ENCODE measurements at regions not wholly inside any gene's neighbourhood (a gene's known extent, or its start where the extent isn't known, plus 50 kb on each side); places are given as distances from the start of the nearest gene placed in this dataset.
"Not testable (repeated sequence)": the region's sequence is repeated elsewhere in the genome, so short reads cannot be mapped to it uniquely, and the experiment has no call there.

GRCh38 chr16:52386694-52387093 lies 160.2 kb downstream of the TOX3 start:
- DNase-seq: no peak

- DNase-seq: no peak
Observed at GRCh38 chr16:52384378-52384777, 162.6 kb downstream of the TOX3 start.

- no peak for DNase-seq
Observed at GRCh38 chr16:52383640-52384292, 163.2 kb downstream of the TOX3 start.

- no peak for DNase-seq
Observed at GRCh38 chr16:52383119-52383518, 163.8 kb downstream of the TOX3 start.

- DNase-seq: no peak
Observed at GRCh38 chr16:52379551-52379950, 167.4 kb downstream of the TOX3 start.

GRCh38 chr16:52376676-52377280 lies 170.2 kb downstream of the TOX3 start:
- DNase-seq: no peak

GRCh38 chr16:52372313-52372712 lies 174.6 kb downstream of the TOX3 start:
- no peak for DNase-seq

GRCh38 chr16:52368859-52369258 lies 178.1 kb downstream of the TOX3 start:
- no peak for DNase-seq

- no peak for DNase-seq
Observed at GRCh38 chr16:52367821-52368220, 179.1 kb downstream of the TOX3 start.

GRCh38 chr16:52366983-52367382 lies 180.0 kb downstream of the TOX3 start:
- no peak for DNase-seq

- DNase-seq: no peak
Observed at GRCh38 chr16:52364500-52364899, 182.4 kb downstream of the TOX3 start.

GRCh38 chr16:52363082-52363481 lies 183.9 kb downstream of the TOX3 start:
- no peak for DNase-seq

GRCh38 chr16:52357711-52358110 lies 189.2 kb downstream of the TOX3 start:
- no peak for DNase-seq

- no peak for DNase-seq
Observed at GRCh38 chr16:52353249-52353648, 193.7 kb downstream of the TOX3 start.

- no peak for DNase-seq
Observed at GRCh38 chr16:52351451-52351850, 195.5 kb downstream of the TOX3 start.

GRCh38 chr16:52350031-52350642 lies 196.8 kb downstream of the TOX3 start:
- DNase-seq: no peak

GRCh38 chr16:52346709-52347108 lies 200.2 kb downstream of the TOX3 start:
- DNase-seq: no peak

- DNase-seq: not testable (repeated sequence)
Observed at GRCh38 chr16:52333673-52334072, 213.3 kb downstream of the TOX3 start.

GRCh38 chr16:52320930-52321439 lies 226.0 kb downstream of the TOX3 start:
- no peak for DNase-seq

GRCh38 chr16:52318302-52319009 lies 228.5 kb downstream of the TOX3 start:
- DNase-seq: no peak

- DNase-seq: no peak
Observed at GRCh38 chr16:52316241-52316640, 230.7 kb downstream of the TOX3 start.

GRCh38 chr16:52312716-52313115 lies 234.2 kb downstream of the TOX3 start:
- no peak for DNase-seq

Data from stimulated activated CD4-positive, alpha-beta T cell treated with anti-CD3 and anti-CD28 coated beads, Interleukin-4, amount 100 ng/mL, for 4 hours (primary cell).